ENCODE measurements at regions not wholly inside any gene's neighbourhood (a gene's known extent, or its start where the extent isn't known, plus 50 kb on each side); places are given as distances from the start of the nearest gene placed in this dataset.

GRCh38 chr10:63763744-63764143 is 242.5 kb downstream of the REEP3 start:
- TF ChIP-seq POLR2A (IDR thresholded peaks at IDR 0.05) (no peak), POLR2AphosphoS5 (IDR thresholded peaks at IDR 0.05) (no peak)
